NT2/D1 (cell line): ENCODE measurements at regions not wholly inside any gene's neighbourhood (a gene's known extent, or its start where the extent isn't known, plus 50 kb on each side); places are given as distances from the start of the nearest gene placed in this dataset.

Source experiments
- SUZ12 ChIP-seq: IDR thresholded peaks from 2 replicates; pipeline ENCODE4 v1.6.1; 2011; ENCODE audit not compliant: insufficient read length, insufficient read depth; ENCODE audit errors: extremely low read depth
- YY1 ChIP-seq: IDR thresholded peaks from 2 replicates; pipeline ENCODE4 v1.6.1; 2011; ENCODE audit not compliant: insufficient read length, insufficient read depth

DNA sequence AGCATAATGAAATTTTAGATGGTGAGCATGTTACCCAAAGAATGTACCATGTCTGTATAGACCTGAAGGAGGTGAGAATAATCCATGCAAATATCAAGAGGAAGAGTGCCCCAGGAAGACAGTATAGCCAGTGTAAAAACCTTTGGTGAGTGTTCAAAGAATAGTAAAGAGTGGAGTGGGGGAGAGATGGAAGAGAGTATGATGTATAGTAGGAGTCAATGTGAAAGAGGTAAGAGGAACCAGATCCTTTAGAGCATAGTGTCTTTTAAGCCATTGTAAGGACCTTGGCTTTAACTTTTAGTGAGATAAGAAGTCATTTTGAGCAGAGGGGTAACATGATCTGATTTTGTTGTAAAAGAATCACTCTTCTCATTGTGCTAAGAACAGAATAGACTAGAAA lies 1052.3 kb upstream of the ZEB2 start:
- TF ChIP-seq SUZ12 (no peak), YY1 (no peak)
